ENCODE measurements at regions not wholly inside any gene's neighbourhood (a gene's known extent, or its start where the extent isn't known, plus 50 kb on each side); places are given as distances from the start of the nearest gene placed in this dataset.
"Not testable (repeated sequence)": the region's sequence is repeated elsewhere in the genome, so short reads cannot be mapped to it uniquely, and the experiment has no call there.

DNA sequence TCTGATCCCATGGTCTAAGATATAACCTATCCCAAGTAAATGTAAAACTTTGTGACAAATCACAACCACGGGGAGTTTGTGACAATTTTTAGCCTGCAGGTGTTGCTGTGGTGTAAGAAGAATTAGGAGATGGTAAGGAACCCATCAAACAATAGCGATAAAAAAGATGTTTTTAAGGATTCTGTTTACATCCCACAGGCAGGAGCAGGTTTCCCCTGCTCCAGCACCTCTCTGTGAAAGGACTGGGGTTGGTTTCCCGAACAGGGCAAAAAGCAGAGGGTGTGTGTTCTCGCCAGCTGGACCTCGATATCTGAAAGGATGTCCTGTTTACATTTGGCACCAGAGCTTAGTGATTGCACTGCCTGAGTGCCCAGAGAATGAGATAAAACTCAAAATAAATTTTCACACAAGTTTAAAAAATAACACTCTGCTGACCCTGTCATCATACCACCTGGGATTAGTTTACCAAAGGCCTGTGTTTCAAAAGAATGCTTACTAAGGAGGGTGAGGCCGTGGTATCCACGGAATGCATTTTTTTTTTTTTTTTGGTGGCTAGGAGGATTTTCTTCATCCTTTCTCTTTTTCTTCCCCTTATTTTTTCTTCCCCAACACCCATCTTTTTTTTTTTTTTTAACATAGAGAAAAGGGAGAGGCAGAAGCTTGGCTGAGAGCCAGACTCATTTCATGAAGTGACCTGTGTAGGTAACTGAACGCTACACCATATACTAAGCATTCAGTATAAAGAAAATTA lies 151.8 kb upstream of the DPH6 start:
- Histone ChIP-seq H3K27me3 (ENCODE audit: insufficient read depth, low read length) (no peaks in the 10 kb centered on the region), H3K36me3 (ENCODE audit: insufficient read depth, low read depth, low read length) (no peaks in the 10 kb centered on the region), H3K9ac (ENCODE audit: low read depth, low read length) (no peak overlapping the region), H3K9me3 (ENCODE audit: insufficient read depth, low read depth, low read length) (no peaks in the 10 kb centered on the region), H3K4me3 (ENCODE audit: low read length) (no peak overlapping the region), H3K4me1 (ENCODE audit: insufficient read depth, low read length) (peaks cover 20% of the 10 kb centered on the region), H3K27ac (ENCODE audit: low read length) (no peak overlapping the region)

DNA sequence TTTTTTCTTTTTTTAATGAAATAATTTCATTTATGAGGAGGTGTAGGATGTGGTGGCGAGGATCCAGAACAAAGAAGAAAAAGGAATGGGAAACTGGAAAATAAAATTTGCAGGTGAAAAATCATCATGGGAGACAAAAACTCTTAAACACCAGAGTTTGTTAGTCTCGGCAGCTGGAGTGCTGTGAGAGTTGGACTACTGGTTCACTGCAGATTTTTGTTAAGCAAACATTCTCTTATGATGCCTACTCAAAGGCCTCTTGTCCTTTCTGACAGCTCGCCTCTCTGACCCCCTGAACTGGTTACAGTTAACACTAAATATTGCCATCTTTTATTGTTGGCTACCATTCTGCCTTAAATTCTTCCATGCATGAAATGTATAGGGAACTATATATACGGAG lies 152.4 kb upstream of the DPH6 start:
- no peaks in the 10 kb centered on the region for H3K27me3 ChIP-seq (ENCODE audit: insufficient read depth, low read length)
- no peak overlapping the region for H3K9ac ChIP-seq (ENCODE audit: low read depth, low read length)
- peaks cover 20% of the 10 kb centered on the region for H3K4me1 ChIP-seq (ENCODE audit: insufficient read depth, low read length)
- H3K36me3 ChIP-seq (ENCODE audit: insufficient read depth, low read depth, low read length): no peaks in the 10 kb centered on the region
- H3K9me3 ChIP-seq (ENCODE audit: insufficient read depth, low read depth, low read length): no peaks in the 10 kb centered on the region
- no peak overlapping the region for H3K4me3 ChIP-seq (ENCODE audit: low read length)
- H3K27ac ChIP-seq (ENCODE audit: low read length): no peak overlapping the region

DNA sequence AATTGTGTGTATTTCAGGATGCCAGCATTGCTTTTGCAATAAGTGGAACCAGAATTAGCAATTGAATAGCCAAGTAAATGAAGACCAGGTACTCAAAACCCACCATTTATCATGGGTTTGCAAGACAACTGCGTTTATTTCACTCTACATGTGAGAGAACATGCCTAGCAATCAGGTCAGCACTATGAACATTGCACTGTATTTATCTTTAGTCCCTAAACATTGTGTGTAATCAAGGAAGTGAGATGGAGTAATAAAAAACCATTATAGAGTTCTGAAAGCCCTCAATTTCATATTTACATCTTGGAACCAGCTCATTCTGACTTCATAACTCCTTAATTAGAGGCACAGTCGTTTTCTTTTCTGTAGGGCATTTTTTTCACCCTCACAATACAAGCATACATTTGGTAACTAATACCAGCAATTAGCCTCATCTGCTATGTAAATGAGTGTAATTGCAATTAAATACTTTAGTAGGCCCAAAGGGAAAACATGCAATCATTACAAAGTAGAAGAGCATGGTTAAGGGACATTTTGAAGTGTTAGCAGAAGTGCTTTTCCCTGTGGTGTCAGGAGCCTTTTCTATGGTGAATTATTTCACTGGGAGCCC lies 153.1 kb upstream of the DPH6 start:
- Histone ChIP-seq H3K4me3 (ENCODE audit: low read length) (no peak overlapping the region), H3K27me3 (ENCODE audit: insufficient read depth, low read length) (no peaks in the 10 kb centered on the region), H3K9ac (ENCODE audit: low read depth, low read length) (no peak overlapping the region), H3K9me3 (ENCODE audit: insufficient read depth, low read depth, low read length) (no peaks in the 10 kb centered on the region), H3K27ac (ENCODE audit: low read length) (no peak overlapping the region), H3K4me1 (ENCODE audit: insufficient read depth, low read length) (peaks cover 20% of the 10 kb centered on the region), H3K36me3 (ENCODE audit: insufficient read depth, low read depth, low read length) (no peaks in the 10 kb centered on the region)

DNA sequence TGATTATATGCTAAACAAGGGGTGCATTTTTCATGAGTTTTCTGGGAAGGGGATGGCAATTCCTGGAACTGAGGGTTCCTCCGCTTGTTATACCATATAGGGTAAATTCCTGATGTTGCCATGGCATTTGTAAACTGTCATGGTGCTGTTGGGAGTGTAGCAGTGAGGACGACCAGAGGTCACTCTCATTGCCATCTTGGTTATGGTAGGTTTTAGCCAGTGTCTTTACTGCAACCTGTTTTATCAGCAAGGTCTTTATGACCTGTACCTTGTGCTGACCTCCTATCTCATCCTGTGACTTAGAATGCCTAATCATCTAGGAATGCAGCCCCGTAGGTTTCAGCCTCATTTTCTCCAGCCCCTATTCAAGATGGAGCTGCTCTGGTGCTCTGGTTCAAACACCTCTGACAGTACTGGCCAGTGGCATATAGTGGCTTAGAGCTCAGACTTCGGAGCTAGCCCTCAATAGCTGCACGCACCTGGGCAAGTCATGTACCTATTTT lies 154.2 kb upstream of the DPH6 start:
- H3K4me1 ChIP-seq (ENCODE audit: insufficient read depth, low read length): peaks cover 20% of the 10 kb centered on the region
- not testable (repeated sequence) for H3K9me3 ChIP-seq (ENCODE audit: insufficient read depth, low read depth, low read length); H3K27me3 ChIP-seq (ENCODE audit: insufficient read depth, low read length); H3K27ac ChIP-seq (ENCODE audit: low read length); H3K9ac ChIP-seq (ENCODE audit: low read depth, low read length); H3K4me3 ChIP-seq (ENCODE audit: low read length); H3K36me3 ChIP-seq (ENCODE audit: insufficient read depth, low read depth, low read length)

DNA sequence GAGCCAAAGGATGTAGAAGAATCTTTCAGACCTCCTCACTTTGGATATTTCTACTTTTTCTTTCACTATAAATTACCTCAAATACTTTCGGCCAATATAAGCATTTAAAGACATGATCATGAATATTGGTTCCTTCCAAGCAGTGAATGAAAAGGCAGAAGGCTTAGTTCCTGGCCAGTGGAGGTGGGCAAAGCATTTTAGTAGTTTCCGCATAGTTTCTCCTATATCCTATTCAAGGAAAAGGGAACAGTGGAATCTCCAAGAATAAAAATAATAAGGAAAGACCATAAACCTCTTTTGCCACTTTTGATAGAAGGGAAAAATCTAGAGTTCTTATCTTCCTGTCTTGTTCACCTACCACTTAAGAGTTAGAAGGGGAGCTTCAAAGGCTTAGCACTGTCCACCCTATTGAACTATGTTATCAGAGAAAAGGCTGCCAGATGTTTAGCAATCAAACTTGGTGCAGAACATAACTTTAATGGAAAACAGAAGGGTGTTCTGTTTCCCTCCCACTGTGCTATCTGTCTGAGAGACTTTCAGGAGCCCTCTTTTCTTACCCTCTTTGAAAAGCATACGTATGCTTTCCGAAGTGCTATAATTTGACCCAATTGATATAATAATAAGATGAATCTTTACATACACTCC lies 155.6 kb upstream of the DPH6 start:
- H3K9ac ChIP-seq (ENCODE audit: low read depth, low read length): no peak overlapping the region
- H3K27ac ChIP-seq (ENCODE audit: low read length): no peak overlapping the region
- H3K36me3 ChIP-seq (ENCODE audit: insufficient read depth, low read depth, low read length): no peaks in the 10 kb centered on the region
- H3K4me1 ChIP-seq (ENCODE audit: insufficient read depth, low read length): peaks cover 23% of the 10 kb centered on the region
- no peak overlapping the region for H3K4me3 ChIP-seq (ENCODE audit: low read length)
- no peaks in the 10 kb centered on the region for H3K27me3 ChIP-seq (ENCODE audit: insufficient read depth, low read length)
- no peaks in the 10 kb centered on the region for H3K9me3 ChIP-seq (ENCODE audit: insufficient read depth, low read depth, low read length)

DNA sequence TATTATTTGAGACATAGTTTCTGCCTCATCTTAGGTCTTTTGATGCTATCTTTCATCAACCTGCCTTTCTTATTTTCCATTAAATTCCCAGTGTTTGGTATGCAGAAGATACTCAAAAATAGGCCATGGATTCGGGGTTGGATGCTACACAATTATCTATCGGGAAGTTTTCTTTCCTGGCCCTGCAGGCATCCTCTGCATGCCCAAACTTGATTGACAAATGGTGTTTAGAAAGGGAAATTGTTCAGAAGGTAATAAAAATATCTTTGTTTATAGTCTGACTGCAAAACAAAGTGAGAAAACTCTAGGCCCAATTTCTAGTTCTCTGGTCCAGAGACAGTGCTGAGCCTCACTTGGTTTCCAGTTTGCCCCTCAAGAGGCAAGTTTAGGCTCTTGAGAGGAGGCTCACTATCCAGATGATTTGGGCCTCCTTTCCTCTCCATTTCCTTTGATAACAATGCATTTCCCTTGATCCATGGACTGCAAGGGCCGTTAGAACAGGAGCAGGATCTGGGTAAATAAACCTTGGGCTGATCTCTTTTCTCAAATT lies 157.1 kb upstream of the DPH6 start:
- no peak overlapping the region for H3K4me3 ChIP-seq (ENCODE audit: low read length)
- no peaks in the 10 kb centered on the region for H3K36me3 ChIP-seq (ENCODE audit: insufficient read depth, low read depth, low read length)

DNA sequence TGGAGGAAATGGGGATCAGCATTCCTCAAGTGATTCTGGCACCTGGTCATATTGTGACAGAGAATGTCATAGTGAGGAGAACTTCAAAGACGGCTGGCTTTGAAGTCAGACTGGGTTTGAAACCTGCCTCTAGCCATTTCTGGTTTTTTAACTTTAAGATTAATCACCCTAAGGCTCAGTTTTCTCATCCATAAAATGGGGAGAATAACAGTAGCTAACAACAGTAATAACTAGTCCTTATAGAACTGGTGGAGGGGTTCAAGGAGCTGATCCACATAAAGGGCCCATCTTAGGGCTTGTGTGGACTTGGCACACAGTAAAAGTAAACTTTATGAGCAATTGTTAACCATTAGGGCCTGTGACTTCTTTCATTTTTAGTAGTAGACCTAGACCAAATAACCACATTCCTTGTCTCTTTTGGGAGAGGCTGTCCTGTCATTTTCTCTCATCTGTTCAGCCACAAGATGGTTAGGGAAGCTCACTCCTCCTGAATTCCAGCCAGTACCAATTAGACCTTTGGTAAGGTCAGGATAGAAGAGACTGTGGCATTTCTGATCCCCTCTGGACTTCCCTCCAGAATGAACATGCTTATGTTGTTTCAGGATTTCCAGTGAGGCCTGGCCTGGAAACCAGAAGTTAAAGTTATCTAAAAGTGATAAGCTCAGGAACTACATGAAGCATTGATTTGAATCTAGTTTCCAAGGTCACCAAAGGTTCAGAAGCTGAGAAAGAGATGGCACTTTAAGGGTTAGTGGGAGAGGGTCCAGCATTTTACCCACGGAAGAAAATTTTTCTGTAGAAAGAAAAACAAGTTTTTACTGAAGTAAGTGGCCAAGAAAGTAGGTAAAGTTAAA lies 159.3 kb upstream of the DPH6 start:
- no peaks in the 10 kb centered on the region for H3K27me3 ChIP-seq (ENCODE audit: insufficient read depth, low read length)
- H3K36me3 ChIP-seq (ENCODE audit: insufficient read depth, low read depth, low read length): no peaks in the 10 kb centered on the region
- H3K9me3 ChIP-seq (ENCODE audit: insufficient read depth, low read depth, low read length): no peaks in the 10 kb centered on the region
- H3K4me3 ChIP-seq (ENCODE audit: low read length): no peak overlapping the region
- H3K4me1 ChIP-seq (ENCODE audit: insufficient read depth, low read length): peaks cover 3% of the 10 kb centered on the region; the same call in 1 of the 2 replicates
- H3K27ac ChIP-seq (ENCODE audit: low read length): no peak overlapping the region
- no peak overlapping the region for H3K9ac ChIP-seq (ENCODE audit: low read depth, low read length)

More for the DNA sequence above, 157.1 kb upstream of the DPH6 start:
- Histone ChIP-seq H3K9me3 (ENCODE audit: insufficient read depth, low read depth, low read length) (no peaks in the 10 kb centered on the region), H3K27me3 (ENCODE audit: insufficient read depth, low read length) (no peaks in the 10 kb centered on the region), H3K9ac (ENCODE audit: low read depth, low read length) (no peak overlapping the region), H3K27ac (ENCODE audit: low read length) (no peak overlapping the region), H3K4me1 (ENCODE audit: insufficient read depth, low read length) (peaks cover 11% of the 10 kb centered on the region)

DNA sequence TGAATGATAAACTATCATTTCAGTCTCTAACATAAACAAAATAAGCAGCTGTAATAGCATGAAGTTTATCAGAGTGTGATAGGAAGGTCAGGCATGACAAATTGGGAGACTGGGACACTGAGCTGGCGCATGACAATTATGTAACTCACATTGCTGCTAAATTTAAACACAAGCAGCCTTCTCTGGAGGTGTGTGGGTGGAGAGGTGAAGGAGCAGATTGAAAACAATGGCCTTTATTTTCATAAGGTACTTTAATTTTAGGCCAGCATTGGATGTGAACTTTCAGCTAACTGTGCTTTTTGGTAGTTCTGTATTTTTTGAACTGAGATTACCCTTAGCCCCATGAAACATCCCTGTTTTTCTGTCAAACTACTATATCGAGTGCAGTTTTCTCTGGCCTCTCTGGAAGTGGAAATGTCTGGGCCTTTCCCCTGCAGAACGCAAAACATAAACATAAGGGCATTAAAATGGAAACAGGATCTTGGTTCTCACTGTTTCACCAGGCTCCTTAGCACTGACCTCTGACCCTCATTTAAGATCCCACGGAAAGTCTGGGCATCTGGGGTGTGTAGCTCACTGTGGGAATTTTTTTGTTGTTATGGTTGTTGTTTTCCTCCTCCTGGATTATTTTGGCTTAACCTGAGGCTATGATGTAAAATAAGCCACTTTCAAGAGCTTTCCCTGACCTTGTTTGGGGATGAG lies 160.1 kb upstream of the DPH6 start:
- Histone ChIP-seq H3K27me3 (ENCODE audit: insufficient read depth, low read length) (no peaks in the 10 kb centered on the region), H3K9ac (ENCODE audit: low read depth, low read length) (no peak overlapping the region), H3K27ac (ENCODE audit: low read length) (no peak overlapping the region), H3K4me1 (ENCODE audit: insufficient read depth, low read length) (peaks cover 3% of the 10 kb centered on the region; the same call in 1 of the 2 replicates), H3K9me3 (ENCODE audit: insufficient read depth, low read depth, low read length) (no peaks in the 10 kb centered on the region), H3K4me3 (ENCODE audit: low read length) (no peak overlapping the region), H3K36me3 (ENCODE audit: insufficient read depth, low read depth, low read length) (no peaks in the 10 kb centered on the region)

DNA sequence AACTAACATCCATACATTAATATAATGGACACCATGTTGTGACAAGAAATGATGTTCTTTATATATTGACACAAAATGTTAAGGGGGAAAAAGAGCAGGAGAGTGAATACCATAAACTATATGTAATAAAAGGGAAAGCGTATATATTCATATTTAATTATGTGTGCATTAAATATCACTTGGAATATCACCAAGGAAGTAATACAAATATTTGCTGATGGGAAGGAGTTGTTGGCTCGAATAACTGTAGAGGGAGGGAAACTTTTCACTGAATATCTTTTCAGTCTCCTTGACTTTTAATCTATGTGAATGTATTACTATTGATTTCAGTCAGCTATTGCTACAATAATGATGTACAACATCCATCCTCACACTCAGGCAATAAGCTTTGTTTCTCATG lies 167.0 kb upstream of the DPH6 start:
- no peak overlapping the region for H3K9ac ChIP-seq (ENCODE audit: low read depth, low read length)
- H3K4me3 ChIP-seq (ENCODE audit: low read length): no peak overlapping the region
- no peaks in the 10 kb centered on the region for H3K27me3 ChIP-seq (ENCODE audit: insufficient read depth, low read length)
- H3K27ac ChIP-seq (ENCODE audit: low read length): no peak overlapping the region
- no peaks in the 10 kb centered on the region for H3K9me3 ChIP-seq (ENCODE audit: insufficient read depth, low read depth, low read length)
- H3K36me3 ChIP-seq (ENCODE audit: insufficient read depth, low read depth, low read length): no peaks in the 10 kb centered on the region
- H3K4me1 ChIP-seq (ENCODE audit: insufficient read depth, low read length): no peaks in the 10 kb centered on the region

DNA sequence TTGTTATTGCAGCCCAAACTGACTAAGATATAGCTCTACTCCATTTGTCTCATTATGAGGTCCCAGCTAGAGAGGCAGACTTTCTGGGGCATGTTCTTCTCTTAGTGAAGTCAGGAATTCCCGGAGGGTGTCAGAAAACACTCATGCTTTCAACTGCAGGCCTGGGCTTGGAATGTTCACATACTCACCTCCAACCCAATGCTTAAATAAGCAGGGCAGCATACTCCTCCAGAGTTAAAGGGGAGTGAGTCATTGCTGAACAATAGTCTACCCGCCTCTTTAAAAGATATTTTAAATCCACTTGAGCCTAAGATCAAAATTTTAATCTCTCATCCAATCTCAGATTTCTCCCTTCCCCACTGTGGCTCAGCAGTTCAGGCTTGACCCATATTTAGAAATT lies 167.8 kb upstream of the DPH6 start:
- no peaks in the 10 kb centered on the region for H3K4me1 ChIP-seq (ENCODE audit: insufficient read depth, low read length)
- no peak overlapping the region for H3K4me3 ChIP-seq (ENCODE audit: low read length)
- no peak overlapping the region for H3K9ac ChIP-seq (ENCODE audit: low read depth, low read length)
- no peaks in the 10 kb centered on the region for H3K9me3 ChIP-seq (ENCODE audit: insufficient read depth, low read depth, low read length)
- no peaks in the 10 kb centered on the region for H3K36me3 ChIP-seq (ENCODE audit: insufficient read depth, low read depth, low read length)
- H3K27me3 ChIP-seq (ENCODE audit: insufficient read depth, low read length): no peaks in the 10 kb centered on the region
- no peak overlapping the region for H3K27ac ChIP-seq (ENCODE audit: low read length)

DNA sequence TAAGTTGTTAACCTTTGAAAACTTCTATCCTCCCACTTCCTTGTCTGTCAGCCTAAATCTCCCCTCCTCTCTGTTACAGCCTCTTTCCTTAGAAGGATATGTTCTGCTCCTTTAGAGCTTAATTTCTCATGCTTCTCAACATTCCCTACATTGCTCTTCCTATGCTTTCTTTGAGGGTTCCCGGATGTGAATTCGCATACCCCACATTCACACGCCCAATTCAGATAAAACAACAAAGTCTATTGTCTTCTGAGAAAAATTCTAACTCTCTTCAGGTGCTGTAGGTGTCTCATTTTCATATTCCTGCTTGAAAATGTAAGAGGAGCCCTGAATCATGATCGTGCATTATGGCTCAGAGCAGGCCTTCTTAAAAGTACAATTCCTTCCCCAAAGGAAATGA lies 171.8 kb upstream of the DPH6 start:
- Histone ChIP-seq H3K9ac (ENCODE audit: low read depth, low read length) (no peak overlapping the region), H3K9me3 (ENCODE audit: insufficient read depth, low read depth, low read length) (no peaks in the 10 kb centered on the region), H3K27me3 (ENCODE audit: insufficient read depth, low read length) (no peaks in the 10 kb centered on the region), H3K4me3 (ENCODE audit: low read length) (no peak overlapping the region), H3K4me1 (ENCODE audit: insufficient read depth, low read length) (peaks cover 4% of the 10 kb centered on the region; the same call in 1 of the 2 replicates), H3K27ac (ENCODE audit: low read length) (no peak overlapping the region), H3K36me3 (ENCODE audit: insufficient read depth, low read depth, low read length) (no peaks in the 10 kb centered on the region)

Measured in iPS-20b (cell line).